ENCODE measurements at regions not wholly inside any gene's neighbourhood (a gene's known extent, or its start where the extent isn't known, plus 50 kb on each side); places are given as distances from the start of the nearest gene placed in this dataset.

GRCh38 chr22:33192156-33192555 lies 134.0 kb upstream of the SYN3 start:
- H2AK5ac ChIP-seq (ENCODE audit: low read length): no peak overlapping the region
- no peaks in the 10 kb centered on the region for H3K79me2 ChIP-seq (ENCODE audit: control insufficient read depth, insufficient read depth, low read length, poor library complexity)
- H3K18ac ChIP-seq (ENCODE audit: low read length): no peak overlapping the region
- H3K79me1 ChIP-seq (ENCODE audit: low read length): no peaks in the 10 kb centered on the region
- WGBS (ENCODE audit: extremely low coverage, insufficient coverage, insufficient read length): no CpG with 5 or more reads among the region's 2 CpGs
- no peak overlapping the region for H2BK120ac ChIP-seq (ENCODE audit: insufficient read depth, low read length, poor library complexity)
- H2AFZ ChIP-seq (ENCODE audit: insufficient read depth, low read length, poor library complexity): no peak overlapping the region
- H3K27me3 ChIP-seq (ENCODE audit: insufficient read depth, low read length): no peaks in the 10 kb centered on the region
- H3K36me3 ChIP-seq (ENCODE audit: control insufficient read depth in 1 of 2, insufficient read depth in 2 of 2, low read length in 2 of 2): no peaks in the 10 kb centered on the region
- no peak overlapping the region for H3K4me3 ChIP-seq (ENCODE audit: low read depth, low read length)
- DNase-seq: no peak
- no peak overlapping the region for H4K8ac ChIP-seq (ENCODE audit: low read depth, low read length)
- H3K4ac ChIP-seq (ENCODE audit: low read depth, low read length): no peak overlapping the region
- no peak overlapping the region for H3K9ac ChIP-seq (ENCODE audit: low read length)
- H3K27ac ChIP-seq (ENCODE audit: low read depth, low read length): no peak overlapping the region
- H3K14ac ChIP-seq (ENCODE audit: low read length): no peak overlapping the region
- H3K9me3 ChIP-seq (ENCODE audit: insufficient read depth, low read depth, low read length): no peaks in the 10 kb centered on the region
- no peak overlapping the region for H2BK12ac ChIP-seq (ENCODE audit: low read length)
- no peak overlapping the region for H4K12ac ChIP-seq (ENCODE audit: low read depth, low read length)
- H2BK5ac ChIP-seq (ENCODE audit: low read depth, low read length, poor library complexity): no peak overlapping the region
- H3K4me2 ChIP-seq (ENCODE audit: low read length): no peak overlapping the region
- H4K91ac ChIP-seq (ENCODE audit: low read depth, low read length): no peak overlapping the region
- H3K4me1 ChIP-seq (ENCODE audit: control insufficient read depth in 1 of 2, insufficient read depth in 2 of 2, low read length in 2 of 2): peaks cover 3 to 4% of the 10 kb centered on the region in 2 experiments
- H3K23ac ChIP-seq (ENCODE audit: low read length): no peak overlapping the region

- Histone ChIP-seq H3K36me3 (ENCODE audit: control insufficient read depth in 1 of 2, insufficient read depth in 2 of 2, low read length in 2 of 2) (no peaks in the 10 kb centered on the region), H3K4me3 (ENCODE audit: low read depth, low read length) (no peak overlapping the region), H3K9me3 (ENCODE audit: insufficient read depth, low read depth, low read length) (no peaks in the 10 kb centered on the region), H3K27ac (ENCODE audit: low read depth, low read length) (no peak overlapping the region), H3K27me3 (ENCODE audit: insufficient read depth, low read length) (no peaks in the 10 kb centered on the region), H3K4ac (ENCODE audit: low read depth, low read length) (no peak overlapping the region), H4K12ac (ENCODE audit: low read depth, low read length) (no peak overlapping the region), H2BK120ac (ENCODE audit: insufficient read depth, low read length, poor library complexity) (no peak overlapping the region), H3K79me1 (ENCODE audit: low read length) (no peaks in the 10 kb centered on the region), H3K79me2 (ENCODE audit: control insufficient read depth, insufficient read depth, low read length, poor library complexity) (no peaks in the 10 kb centered on the region), H2BK12ac (ENCODE audit: low read length) (no peak overlapping the region), H4K91ac (ENCODE audit: low read depth, low read length) (no peak overlapping the region), H2AFZ (ENCODE audit: insufficient read depth, low read length, poor library complexity) (no peak overlapping the region), H2BK5ac (ENCODE audit: low read depth, low read length, poor library complexity) (no peak overlapping the region), H4K8ac (ENCODE audit: low read depth, low read length) (no peak overlapping the region), H3K4me2 (ENCODE audit: low read length) (no peak overlapping the region), H3K4me1 (ENCODE audit: control insufficient read depth in 1 of 2, insufficient read depth in 2 of 2, low read length in 2 of 2) (no peaks in the 10 kb centered on the region), H3K18ac (ENCODE audit: low read length) (no peak overlapping the region), H3K9ac (ENCODE audit: low read length) (no peak overlapping the region), H3K23ac (ENCODE audit: low read length) (no peak overlapping the region), H3K14ac (ENCODE audit: low read length) (no peak overlapping the region), H2AK5ac (ENCODE audit: low read length) (no peak overlapping the region)
- WGBS (ENCODE audit: extremely low coverage, insufficient coverage, insufficient read length): no CpG with 5 or more reads among the region's 2 CpGs
- no peak for DNase-seq
Observed at GRCh38 chr22:33188326-33188725, 130.1 kb upstream of the SYN3 start.

- Histone ChIP-seq H2BK12ac (ENCODE audit: low read length) (no peak overlapping the region), H3K4me1 (ENCODE audit: control insufficient read depth in 1 of 2, insufficient read depth in 2 of 2, low read length in 2 of 2) (no peaks in the 10 kb centered on the region), H2AFZ (ENCODE audit: insufficient read depth, low read length, poor library complexity) (no peak overlapping the region), H3K4ac (ENCODE audit: low read depth, low read length) (no peak overlapping the region), H3K4me2 (ENCODE audit: low read length) (no peak overlapping the region), H4K91ac (ENCODE audit: low read depth, low read length) (no peak overlapping the region), H3K4me3 (ENCODE audit: low read depth, low read length) (no peak overlapping the region), H2BK5ac (ENCODE audit: low read depth, low read length, poor library complexity) (no peak overlapping the region), H4K12ac (ENCODE audit: low read depth, low read length) (no peak overlapping the region), H3K23ac (ENCODE audit: low read length) (no peak overlapping the region), H2AK5ac (ENCODE audit: low read length) (no peak overlapping the region), H2BK120ac (ENCODE audit: insufficient read depth, low read length, poor library complexity) (no peak overlapping the region), H4K8ac (ENCODE audit: low read depth, low read length) (no peak overlapping the region), H3K36me3 (ENCODE audit: control insufficient read depth in 1 of 2, insufficient read depth in 2 of 2, low read length in 2 of 2) (no peaks in the 10 kb centered on the region), H3K27ac (ENCODE audit: low read depth, low read length) (no peak overlapping the region), H3K79me1 (ENCODE audit: low read length) (no peaks in the 10 kb centered on the region), H3K9ac (ENCODE audit: low read length) (no peak overlapping the region), H3K9me3 (ENCODE audit: insufficient read depth, low read depth, low read length) (no peaks in the 10 kb centered on the region), H3K14ac (ENCODE audit: low read length) (no peak overlapping the region), H3K18ac (ENCODE audit: low read length) (no peak overlapping the region), H3K79me2 (ENCODE audit: control insufficient read depth, insufficient read depth, low read length, poor library complexity) (no peaks in the 10 kb centered on the region), H3K27me3 (ENCODE audit: insufficient read depth, low read length) (no peaks in the 10 kb centered on the region)
- DNase-seq: no peak
- WGBS (ENCODE audit: extremely low coverage, insufficient coverage, insufficient read length): no CpG with 5 or more reads among the region's 2 CpGs
Observed at GRCh38 chr22:33186816-33187215, 128.6 kb upstream of the SYN3 start.

GRCh38 chr22:33180356-33180755 lies 122.2 kb upstream of the SYN3 start:
- H3K4me2 ChIP-seq (ENCODE audit: low read length): no peak overlapping the region
- no peak overlapping the region for H3K14ac ChIP-seq (ENCODE audit: low read length)
- no peak overlapping the region for H2AFZ ChIP-seq (ENCODE audit: insufficient read depth, low read length, poor library complexity)
- no peaks in the 10 kb centered on the region for H3K4me1 ChIP-seq (ENCODE audit: control insufficient read depth in 1 of 2, insufficient read depth in 2 of 2, low read length in 2 of 2)
- H3K36me3 ChIP-seq (ENCODE audit: control insufficient read depth in 1 of 2, insufficient read depth in 2 of 2, low read length in 2 of 2): no peaks in the 10 kb centered on the region
- no peak overlapping the region for H2BK12ac ChIP-seq (ENCODE audit: low read length)
- no peak for DNase-seq
- no peak overlapping the region for H3K4ac ChIP-seq (ENCODE audit: low read depth, low read length)
- H3K79me1 ChIP-seq (ENCODE audit: low read length): no peaks in the 10 kb centered on the region
- no peaks in the 10 kb centered on the region for H3K9me3 ChIP-seq (ENCODE audit: insufficient read depth, low read depth, low read length)
- no peak overlapping the region for H3K27ac ChIP-seq (ENCODE audit: low read depth, low read length)
- no peak overlapping the region for H4K8ac ChIP-seq (ENCODE audit: low read depth, low read length)
- no CpG with 5 or more reads among the region's 4 CpGs for WGBS (ENCODE audit: extremely low coverage, insufficient coverage, insufficient read length)
- H4K12ac ChIP-seq (ENCODE audit: low read depth, low read length): no peak overlapping the region
- no peak overlapping the region for H3K18ac ChIP-seq (ENCODE audit: low read length)
- H2BK5ac ChIP-seq (ENCODE audit: low read depth, low read length, poor library complexity): no peak overlapping the region
- no peaks in the 10 kb centered on the region for H3K27me3 ChIP-seq (ENCODE audit: insufficient read depth, low read length)
- H2BK120ac ChIP-seq (ENCODE audit: insufficient read depth, low read length, poor library complexity): no peak overlapping the region
- no peak overlapping the region for H2AK5ac ChIP-seq (ENCODE audit: low read length)
- H3K23ac ChIP-seq (ENCODE audit: low read length): no peak overlapping the region
- H3K4me3 ChIP-seq (ENCODE audit: low read depth, low read length): no peak overlapping the region
- H4K91ac ChIP-seq (ENCODE audit: low read depth, low read length): no peak overlapping the region
- H3K9ac ChIP-seq (ENCODE audit: low read length): no peak overlapping the region
- H3K79me2 ChIP-seq (ENCODE audit: control insufficient read depth, insufficient read depth, low read length, poor library complexity): no peaks in the 10 kb centered on the region

Data from trophoblast cell (in vitro differentiated cells and primary cell).